ENCODE measurements at regions not wholly inside any gene's neighbourhood (a gene's known extent, or its start where the extent isn't known, plus 50 kb on each side); places are given as distances from the start of the nearest gene placed in this dataset.

GRCh38 chr6:10014557-10014956, 400.3 kb downstream of the TFAP2A start:
- Histone ChIP-seq H3K27me3 (ENCODE audit: control insufficient read depth in 4 of 4, insufficient read depth in 4 of 4, low read length in 3 of 4) (no peaks in the 10 kb centered on the region), H3K9me3 (ENCODE audit: control insufficient read depth in 4 of 4, low read length in 3 of 4) (peaks cover 0 to 6% (median 1%) of the 10 kb centered on the region in 4 donors), H3K36me3 (ENCODE audit: control insufficient read depth in 4 of 4, insufficient read depth in 3 of 4, low read depth in 1 of 4, low read length in 3 of 4) (no peaks in the 10 kb centered on the region), H3K27ac (ENCODE audit: low read depth in 1 of 2, low read length in 2 of 2) (no peak overlapping the region), H3K4me3 (ENCODE audit: low read depth in 1 of 3, low read length in 3 of 3) (no peak overlapping the region), H3K4me1 (ENCODE audit: control insufficient read depth in 4 of 4, insufficient read depth in 4 of 4, low read length in 3 of 4) (no peaks in the 10 kb centered on the region), H3K9ac (ENCODE audit: low read depth in 1 of 2, low read length in 2 of 2) (no peak overlapping the region)
- TF ChIP-seq NR2F2 (IDR thresholded peaks at IDR 0.05): no peak
- TF ChIP-seq JUND (IDR thresholded peaks at IDR 0.05): no peak
- TF ChIP-seq CTCF (IDR thresholded peaks at IDR 0.05; ENCODE audit: low read depth, low read length, missing input control): no peak
- no peak for TF ChIP-seq GABPA (IDR thresholded peaks at IDR 0.05 in 1 of 2, conservative IDR thresholded peaks at IDR 0.05 in 1 of 2)
- no peak for TF ChIP-seq HNF4G (IDR thresholded peaks at IDR 0.05)
- no peak for TF ChIP-seq REST (IDR thresholded peaks at IDR 0.05)
- no peak for TF ChIP-seq FOXA2 (IDR thresholded peaks at IDR 0.05)
- TF ChIP-seq HNF4A (conservative IDR thresholded peaks at IDR 0.05): no peak
- TF ChIP-seq MAX (IDR thresholded peaks at IDR 0.05): no peak
- TF ChIP-seq TAF1 (conservative IDR thresholded peaks at IDR 0.05): no peak
- no peak for TF ChIP-seq RAD21 (IDR thresholded peaks at IDR 0.05)
- TF ChIP-seq EGR1 (IDR thresholded peaks at IDR 0.05; ENCODE audit: low read depth in 2 of 2): no peak
- no peak for TF ChIP-seq SP1 (IDR thresholded peaks at IDR 0.05)
- TF ChIP-seq YY1 (IDR thresholded peaks at IDR 0.05): no peak
- TF ChIP-seq FOXA1 (IDR thresholded peaks at IDR 0.05): no peak
- no peak for TF ChIP-seq ZBTB33 (IDR thresholded peaks at IDR 0.05)
- no peak for TF ChIP-seq RXRA (IDR thresholded peaks at IDR 0.05)
- no peak for TF ChIP-seq ATF3 (IDR thresholded peaks at IDR 0.05)
- WGBS: 85% methylated on average over 5 of the region's 5 CpGs
- DNase-seq (ENCODE audit: low spot score): no peak

Measured in liver (tissue), 8 donors.